Smooth muscle cell (in vitro differentiated cells): ENCODE measurements at regions not wholly inside any gene's neighbourhood (a gene's known extent, or its start where the extent isn't known, plus 50 kb on each side); places are given as distances from the start of the nearest gene placed in this dataset.

Experiments
- DNase-seq: peaks from one replicate; lab custom pipeline; 2025; ENCODE audit not compliant: unreplicated experiment; lab: John Stamatoyannopoulos, UW
- H2AFZ ChIP-seq: fragments of 200-600 bp; sonication (generic); 2 replicates; pipeline ENCODE4 v1.6.0; 2016; ENCODE audit warnings: antibody characterized with exemption, low read depth, mild to moderate bottlenecking
- H3F3A ChIP-seq: fragments of 200-600 bp; sonication (generic); 2 replicates; pipeline ENCODE4 v1.6.0; 2017; ENCODE audit warnings: antibody characterized with exemption, low read depth
- H3K27ac ChIP-seq: fragments of 200-600 bp; sonication (generic); 2 replicates; pipeline ENCODE4 v1.5.1; 2016; ENCODE audit warnings: low read depth, mild to moderate bottlenecking
- H3K27me3 ChIP-seq: fragments of 200-600 bp; sonication (generic); 2 replicates; pipeline ENCODE4 v1.6.1; 2016; ENCODE audit warnings: low read depth, mild to moderate bottlenecking
- H3K36me3 ChIP-seq: fragments of 200-600 bp; sonication (generic); 2 replicates; pipeline ENCODE4 v1.5.1; 2016; ENCODE audit warnings: low read depth
- H3K4me1 ChIP-seq: fragments of 200-600 bp; sonication (generic); 2 replicates; pipeline ENCODE4 v1.5.1; 2016; ENCODE audit warnings: low read depth
- H3K4me2 ChIP-seq: fragments of 200-600 bp; sonication (generic); 2 replicates; pipeline ENCODE4 v1.6.0; 2016; ENCODE audit warnings: mild to moderate bottlenecking
- H3K4me3 ChIP-seq: fragments of 200-600 bp; sonication (generic); 2 replicates; pipeline ENCODE4 v1.5.1; 2016; ENCODE audit warnings: mild to moderate bottlenecking
- H3K79me2 ChIP-seq: fragments of 200-600 bp; sonication (generic); 2 replicates; pipeline ENCODE4 v1.6.0; 2016; ENCODE audit warnings: low read depth, mild to moderate bottlenecking
- H3K9ac ChIP-seq: fragments of 200-600 bp; sonication (generic); 2 replicates; pipeline ENCODE4 v1.6.0; 2016; ENCODE audit warnings: low read depth
- H3K9me3 ChIP-seq: fragments of 200-600 bp; sonication (generic); replicated peaks from 2 replicates; pipeline ENCODE4 v1.5.1; 2016; ENCODE audit warnings: low read depth
- H4K20me1 ChIP-seq: fragments of 200-600 bp; sonication (generic); 2 replicates; pipeline ENCODE4 v1.6.0; 2016; ENCODE audit warnings: low read depth
- CTCF ChIP-seq: fragments of 200-600 bp; sonication (generic); IDR thresholded peaks from 2 replicates; pipeline ENCODE4 v1.5.1; 2017; ENCODE audit warnings: borderline replicate concordance, mild to moderate bottlenecking, antibody characterized with exemption; ENCODE audit not compliant: insufficient read depth, poor library complexity, severe bottlenecking
- WGBS: methylation state at CpG from one replicate; pipeline ENCODE4 v1.1.7; 2016; ENCODE audit warnings: low lambda C conversion rate; 5-methylcytosine and 5-hydroxymethylcytosine counted together

GRCh38 chr15:96019114-96019513 is 311.4 kb upstream of the NR2F2 start:
- Histone ChIP-seq H3K4me1 (no peaks in the 10 kb centered on the region), H3K79me2 (no peaks in the 10 kb centered on the region), H3K27me3 (peaks cover under 1% of the 10 kb centered on the region), H4K20me1 (no peaks in the 10 kb centered on the region), H3K36me3 (no peaks in the 10 kb centered on the region), H3K9me3 (no peaks in the 10 kb centered on the region), H3K4me3 (no peak overlapping the region), H3K4me2 (no peak overlapping the region), H3K27ac (no peak overlapping the region), H3K9ac (no peak overlapping the region), H3F3A (no peaks in the 10 kb centered on the region), H2AFZ (no peak overlapping the region)
- no peak for TF ChIP-seq CTCF
- DNase-seq: no peak
- WGBS: 91% methylated on average over 6 of the region's 6 CpGs

GRCh38 chr15:96020133-96020532 is 310.4 kb upstream of the NR2F2 start:
- Histone ChIP-seq H3K4me2 (no peak overlapping the region), H3K9me3 (no peaks in the 10 kb centered on the region), H3F3A (no peaks in the 10 kb centered on the region), H3K27me3 (peaks cover 7% of the 10 kb centered on the region), H3K79me2 (no peaks in the 10 kb centered on the region), H3K36me3 (no peaks in the 10 kb centered on the region), H3K4me1 (no peaks in the 10 kb centered on the region), H4K20me1 (no peaks in the 10 kb centered on the region), H3K4me3 (no peak overlapping the region), H3K27ac (no peak overlapping the region), H2AFZ (no peak overlapping the region), H3K9ac (no peak overlapping the region)
- TF ChIP-seq CTCF: no peak
- 98% methylated on average over 4 of the region's 4 CpGs for WGBS
- DNase-seq: no peak

GRCh38 chr15:96020797-96021196 is 309.7 kb upstream of the NR2F2 start:
- no peaks in the 10 kb centered on the region for H4K20me1 ChIP-seq
- peaks cover 7% of the 10 kb centered on the region for H3K27me3 ChIP-seq
- H3K36me3 ChIP-seq: no peaks in the 10 kb centered on the region
- no peaks in the 10 kb centered on the region for H3K4me1 ChIP-seq
- no peak for TF ChIP-seq CTCF
- no peaks in the 10 kb centered on the region for H3F3A ChIP-seq
- no peak overlapping the region for H3K9ac ChIP-seq
- WGBS: 77% methylated on average over 3 of the region's 3 CpGs
- H3K4me2 ChIP-seq: no peak overlapping the region
- no peak overlapping the region for H2AFZ ChIP-seq
- no peaks in the 10 kb centered on the region for H3K79me2 ChIP-seq
- no peaks in the 10 kb centered on the region for H3K9me3 ChIP-seq
- DNase-seq: no peak
- no peak overlapping the region for H3K27ac ChIP-seq
- H3K4me3 ChIP-seq: no peak overlapping the region

GRCh38 chr15:96023081-96023480 is 307.4 kb upstream of the NR2F2 start:
- H3K4me1 ChIP-seq: no peaks in the 10 kb centered on the region
- no peak overlapping the region for H2AFZ ChIP-seq
- DNase-seq: no peak
- no peaks in the 10 kb centered on the region for H4K20me1 ChIP-seq
- H3K36me3 ChIP-seq: no peaks in the 10 kb centered on the region
- H3K9me3 ChIP-seq: no peaks in the 10 kb centered on the region
- H3F3A ChIP-seq: no peaks in the 10 kb centered on the region
- H3K9ac ChIP-seq: no peak overlapping the region
- no peak for TF ChIP-seq CTCF
- no peak overlapping the region for H3K27ac ChIP-seq
- no peak overlapping the region for H3K4me2 ChIP-seq
- no peaks in the 10 kb centered on the region for H3K79me2 ChIP-seq
- H3K27me3 ChIP-seq: peaks cover 7% of the 10 kb centered on the region
- H3K4me3 ChIP-seq: no peak overlapping the region
